A673 (cell line): ENCODE measurements at regions not wholly inside any gene's neighbourhood (a gene's known extent, or its start where the extent isn't known, plus 50 kb on each side); places are given as distances from the start of the nearest gene placed in this dataset.

Experiments
- BruUV-seq: library from RNA; stranded (reverse); fragments of 400-500 nt; replicated peaks from 2 replicates; lab custom pipeline; 2021; lab: Mats Ljungman, UMichigan
- CTCF ChIA-PET: fragments of 300-600 bp; sonication (Branson Sonifier 250); formaldehyde crosslinking; loops from one replicate; lab custom pipeline; 2022; ENCODE audit warnings: antibody characterized with exemption; lab: Charles Lee
- POLR2A ChIA-PET: fragments of 300-600 bp; sonication (Branson Sonifier 250); formaldehyde crosslinking; loops from one replicate; lab custom pipeline; 2022; ENCODE audit warnings: antibody characterized with exemption; ENCODE audit not compliant: low non-redundant PET; lab: Charles Lee
- DNase-seq: peaks from one replicate; pipeline ENCODE4 v3.0.0-alpha.2; 2015; ENCODE audit warnings: low spot score
- H3K27ac ChIP-seq: fragments of 200-600 bp; sonication (generic); 2 replicates; pipeline ENCODE4 v1.5.1; 2016; ENCODE audit warnings: mixed run types, low read depth, mild to moderate bottlenecking, mixed read lengths, antibody characterized with exemption, low read length; ENCODE audit not compliant: poor library complexity, severe bottlenecking
- H3K27me3 ChIP-seq: fragments of 200-600 bp; sonication (generic); replicated peaks from 2 replicates; pipeline ENCODE4 v1.6.1; 2017; ENCODE audit warnings: mixed run types, low read depth, mild to moderate bottlenecking, mixed read lengths, antibody characterized with exemption, low read length; ENCODE audit not compliant: insufficient read depth, poor library complexity
- H3K36me3 ChIP-seq: fragments of 200-600 bp; sonication (generic); 2 replicates; pipeline ENCODE4 v1.6.1; 2016; ENCODE audit warnings: mixed run types, mild to moderate bottlenecking, mixed read lengths, antibody characterized with exemption, low read length; ENCODE audit not compliant: insufficient read depth, poor library complexity, severe bottlenecking
- H3K4me1 ChIP-seq: fragments of 200-600 bp; sonication (generic); 2 replicates; pipeline ENCODE4 v1.6.1; 2017; ENCODE audit warnings: mixed run types, mild to moderate bottlenecking, mixed read lengths, antibody characterized with exemption, low read length; ENCODE audit not compliant: insufficient read depth, poor library complexity, severe bottlenecking
- H3K4me3 ChIP-seq: fragments of 200-600 bp; sonication (generic); 2 replicates; pipeline ENCODE4 v1.5.1; 2016; ENCODE audit warnings: low read depth, mixed run types, mild to moderate bottlenecking, mixed read lengths, low read length; ENCODE audit not compliant: poor library complexity, severe bottlenecking
- H3K9me3 ChIP-seq: fragments of 200-600 bp; sonication (generic); 2 replicates; pipeline ENCODE4 v1.6.1; 2016; ENCODE audit warnings: mixed run types, low read depth, mild to moderate bottlenecking, mixed read lengths, antibody characterized with exemption, low read length; ENCODE audit not compliant: poor library complexity, severe bottlenecking
- CTCF ChIP-seq: fragments of 300-800, 200-600 bp; sonication (generic); conservative IDR thresholded peaks from 2 replicates; pipeline ENCODE4 v1.5.1; 2017; ENCODE audit warnings: low read depth, mild to moderate bottlenecking, antibody characterized with exemption, low read length, moderate library complexity, mixed read lengths
- EZH2 ChIP-seq: fragments of 200-600 bp; sonication (generic); IDR thresholded peaks from 2 replicates; pipeline ENCODE4 v1.6.1; 2017; ENCODE audit warnings: borderline replicate concordance, low read depth, mild to moderate bottlenecking, mixed read lengths, antibody characterized with exemption, low read length; ENCODE audit not compliant: poor library complexity, severe bottlenecking
- intact Hi-C: fragments of 100-400 bp; cut with micrococcal nuclease; formaldehyde crosslinking; loops from one replicate; pipeline ENCODE4 v1.10.0; 2022; ENCODE audit not compliant: unreplicated experiment

GRCh38 chr5:2110934-2111462, 228.3 kb upstream of the IRX4 start:
- TF ChIP-seq EZH2 (no peak), CTCF (no peak)
- Histone ChIP-seq H3K27ac (no peak overlapping the region), H3K9me3 (no peaks in the 10 kb centered on the region), H3K4me3 (no peak overlapping the region), H3K4me1 (no peaks in the 10 kb centered on the region), H3K36me3 (no peaks in the 10 kb centered on the region), H3K27me3 (no peaks in the 10 kb centered on the region)
- no TSS peak for BruUV-seq
- intact Hi-C loops = no loop called here
- CTCF ChIA-PET = no interaction called here
- POLR2A ChIA-PET = no interaction called here
- no peak for DNase-seq

- no TSS peak for BruUV-seq
- intact Hi-C loops = no loop called here
- H3K9me3 ChIP-seq = no peaks in the 10 kb centered on the region
- DNase-seq = no peak
- H3K27ac ChIP-seq = no peak overlapping the region
- no peaks in the 10 kb centered on the region for H3K36me3 ChIP-seq
- CTCF ChIA-PET = no interaction called here
- H3K27me3 ChIP-seq = no peaks in the 10 kb centered on the region
- POLR2A ChIA-PET = no interaction called here
- no peak overlapping the region for H3K4me3 ChIP-seq
- TF ChIP-seq CTCF (no peak), EZH2 (no peak)
- H3K4me1 ChIP-seq = no peaks in the 10 kb centered on the region
These were observed 227.6 kb upstream of the IRX4 start for GRCh38 chr5:2110137-2110933.

- intact Hi-C loops = no loop called here
- Histone ChIP-seq H3K36me3 (no peaks in the 10 kb centered on the region), H3K4me1 (no peaks in the 10 kb centered on the region), H3K9me3 (no peaks in the 10 kb centered on the region), H3K4me3 (no peak overlapping the region), H3K27me3 (no peaks in the 10 kb centered on the region), H3K27ac (no peak overlapping the region)
- no TSS peak for BruUV-seq
- TF ChIP-seq CTCF = no peak
- no peak for TF ChIP-seq EZH2
- POLR2A ChIA-PET = no interaction called here
- no peak for DNase-seq
- CTCF ChIA-PET = no interaction called here
These were observed 226.8 kb upstream of the IRX4 start for GRCh38 chr5:2109566-2109965.
